Sigmoid colon (tissue), 6 donors: ENCODE measurements at regions not wholly inside any gene's neighbourhood (a gene's known extent, or its start where the extent isn't known, plus 50 kb on each side); places are given as distances from the start of the nearest gene placed in this dataset.

Experiments
- DNase-seq: peaks from one replicate; pipeline ENCODE4 v3.0.0-alpha.2; 2019
- H3K27ac ChIP-seq, 4 donors: fragments of 200-600 bp; sonication (generic); one replicate each; pipeline ENCODE4 v1.5.1; 2016 to 2019; ENCODE audit warnings: mild to moderate bottlenecking in 1 of 4
- H3K27me3 ChIP-seq, 3 donors: fragments of 200-600 bp; sonication (generic); one replicate each; pipeline ENCODE4 v1.5.1; 2019; ENCODE audit warnings: mild to moderate bottlenecking in 1 of 3
- H3K36me3 ChIP-seq, 4 donors: fragments of 200-600 bp; sonication (generic); one replicate each; pipeline ENCODE4 v1.5.1; 2016 to 2019
- H3K4me1 ChIP-seq, 4 donors: fragments of 200-600 bp; sonication (generic); one replicate each; pipeline ENCODE4 v1.5.1; 2017 to 2019
- H3K4me3 ChIP-seq, 4 donors: fragments of 200-600 bp; sonication (generic); one replicate each; pipeline ENCODE4 v1.5.1; 2017 to 2019; ENCODE audit warnings: mild to moderate bottlenecking in 2 of 4, moderate library complexity in 1 of 4
- H3K9me3 ChIP-seq, 4 donors: fragments of 200-600 bp in 3 of 4; sonication (generic) in 3 of 4; one replicate each; pipeline versions ENCODE4 v1.5.1 to v1.6.1; 2013 to 2019
- EP300 ChIP-seq, 4 donors: sonication (generic); formaldehyde crosslinking; IDR thresholded peaks; one replicate each; pipeline ENCODE4 v1.6.1; 2017; ENCODE audit warnings: antibody characterized with exemption in 4 of 4
- POLR2A ChIP-seq, 2 donors: fragments of 450-650 bp; IDR thresholded peaks; one replicate each; pipeline ENCODE4 v1.6.1; 2016; ENCODE audit warnings: antibody characterized with exemption in 2 of 2, mild to moderate bottlenecking in 2 of 2, moderate library complexity in 2 of 2
- POLR2AphosphoS5 ChIP-seq, 4 donors: sonication (generic); formaldehyde crosslinking; IDR thresholded peaks; one replicate each; pipeline ENCODE4 v1.6.1; 2017; ENCODE audit warnings: antibody characterized with exemption in 4 of 4
- WGBS, 2 donors: extraction: QIAGEN DNeasy Blood & Tissue Kit; methylation state at CpG; one replicate each; pipeline ENCODE4 v1.1.7; 2013; 5-methylcytosine and 5-hydroxymethylcytosine counted together
- intact Hi-C: fragments of 100-400 bp; cut with DNase I; formaldehyde crosslinking; loops from one replicate; pipeline ENCODE4 v1.15.1; 2023
- TF ChIP-seq, protein P1 (sequence below), 4 experiments: fragments of 450-650 bp in 3 of 4; fragments of 200-600 bp in 1 of 4; IDR thresholded peaks; one replicate each; pipeline ENCODE4 v1.5.1; 2016 to 2019; ENCODE audit warnings: antibody characterized with exemption in 4 of 4, mild to moderate bottlenecking in 3 of 4, moderate library complexity in 2 of 4
- donor health status: healthy with polysubstance abuse.
- donor health status: healthy.

DNA sequence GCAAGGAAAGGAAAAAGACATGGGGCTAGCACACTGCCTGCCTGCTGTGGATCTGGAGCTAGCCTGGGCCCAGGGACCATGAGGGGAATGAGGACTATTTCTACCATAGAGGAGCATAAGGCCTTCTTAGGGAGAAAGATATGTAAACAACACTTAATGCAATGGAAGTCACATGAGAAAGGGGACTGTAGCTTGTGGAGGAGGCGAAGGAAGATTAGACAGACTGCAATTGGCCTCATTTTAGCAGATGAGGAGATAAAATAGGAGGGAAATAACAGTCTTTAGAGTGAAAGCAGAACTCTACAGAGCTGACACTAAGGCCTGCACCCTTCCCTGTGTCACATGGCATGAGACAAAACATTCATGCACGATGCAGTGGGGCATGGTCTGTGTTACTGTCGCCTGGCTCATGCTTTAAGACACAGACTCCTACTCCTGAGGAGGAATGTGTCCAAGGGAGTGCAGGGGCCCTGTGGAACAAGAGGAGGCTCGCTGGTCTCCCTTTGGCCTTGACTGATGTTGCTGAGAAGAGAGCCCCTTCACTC is 829.3 kb upstream of the IGFBP3 start:
- Histone ChIP-seq H3K4me3 (no peak overlapping the region), H3K4me1 (peaks cover 0 to 40% (median 35%) of the 10 kb centered on the region in 4 donors), H3K36me3 (no peaks in the 10 kb centered on the region), H3K9me3 (no peaks in the 10 kb centered on the region), H3K27ac (peak overlapping the region in 1 of 4 donors; percentile 83), H3K27me3 (no peaks in the 10 kb centered on the region)
- TF ChIP-seq, protein P1, sequence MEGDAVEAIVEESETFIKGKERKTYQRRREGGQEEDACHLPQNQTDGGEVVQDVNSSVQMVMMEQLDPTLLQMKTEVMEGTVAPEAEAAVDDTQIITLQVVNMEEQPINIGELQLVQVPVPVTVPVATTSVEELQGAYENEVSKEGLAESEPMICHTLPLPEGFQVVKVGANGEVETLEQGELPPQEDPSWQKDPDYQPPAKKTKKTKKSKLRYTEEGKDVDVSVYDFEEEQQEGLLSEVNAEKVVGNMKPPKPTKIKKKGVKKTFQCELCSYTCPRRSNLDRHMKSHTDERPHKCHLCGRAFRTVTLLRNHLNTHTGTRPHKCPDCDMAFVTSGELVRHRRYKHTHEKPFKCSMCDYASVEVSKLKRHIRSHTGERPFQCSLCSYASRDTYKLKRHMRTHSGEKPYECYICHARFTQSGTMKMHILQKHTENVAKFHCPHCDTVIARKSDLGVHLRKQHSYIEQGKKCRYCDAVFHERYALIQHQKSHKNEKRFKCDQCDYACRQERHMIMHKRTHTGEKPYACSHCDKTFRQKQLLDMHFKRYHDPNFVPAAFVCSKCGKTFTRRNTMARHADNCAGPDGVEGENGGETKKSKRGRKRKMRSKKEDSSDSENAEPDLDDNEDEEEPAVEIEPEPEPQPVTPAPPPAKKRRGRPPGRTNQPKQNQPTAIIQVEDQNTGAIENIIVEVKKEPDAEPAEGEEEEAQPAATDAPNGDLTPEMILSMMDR (IDR thresholded peaks at IDR 0.05), result no peak
- TF ChIP-seq EP300 (IDR thresholded peaks at IDR 0.05) (no peak), POLR2AphosphoS5 (IDR thresholded peaks at IDR 0.05) (no peak), POLR2A (IDR thresholded peaks at IDR 0.05) (no peak)
- WGBS, 2 donors, result 81 to 88% methylated on average over 4 of the region's 4 CpGs
- DNase-seq, result no peak
- intact Hi-C loops, result no loop called here

DNA sequence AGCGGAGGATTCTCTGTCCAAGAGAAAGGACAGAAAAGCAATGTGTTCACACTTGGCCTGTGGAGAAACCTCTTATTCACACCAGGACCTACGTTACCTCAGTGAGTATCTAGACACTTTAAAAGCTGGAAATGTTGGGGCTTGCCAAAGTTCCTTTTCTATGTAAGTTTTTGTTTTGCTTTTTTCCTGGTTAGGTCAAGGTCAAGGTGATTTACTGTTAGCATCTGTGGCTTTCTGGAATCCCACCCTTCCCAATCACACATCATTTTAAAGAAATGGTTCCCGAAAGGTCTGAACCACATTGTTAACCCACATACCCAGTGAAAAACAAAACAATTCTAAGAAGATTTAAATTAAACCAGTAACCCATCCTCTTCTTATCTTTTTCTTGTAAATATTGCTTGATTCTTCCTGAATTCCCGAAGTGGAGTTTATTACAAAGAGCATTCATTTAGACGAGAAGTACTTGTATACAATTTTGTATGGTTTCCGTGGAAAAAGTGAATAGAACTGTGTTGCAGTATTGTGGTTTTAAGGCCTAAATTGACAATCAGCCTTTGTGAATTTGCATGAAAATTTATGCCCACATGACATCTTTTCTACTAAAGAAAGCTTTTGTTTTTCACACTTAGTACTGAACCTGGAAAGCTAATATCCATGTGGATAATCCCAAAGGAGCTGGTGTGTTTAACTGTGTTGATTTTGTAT is 827.0 kb upstream of the IGFBP3 start:
- Histone ChIP-seq H3K4me3 (no peak overlapping the region), H3K36me3 (no peaks in the 10 kb centered on the region), H3K4me1 (peaks cover 0 to 24% (median 20%) of the 10 kb centered on the region in 4 donors), H3K27ac (no peak overlapping the region), H3K27me3 (no peaks in the 10 kb centered on the region), H3K9me3 (no peaks in the 10 kb centered on the region)
- TF ChIP-seq POLR2A (IDR thresholded peaks at IDR 0.05), result no peak
- TF ChIP-seq, protein P1 (IDR thresholded peaks at IDR 0.05), result no peak
- TF ChIP-seq POLR2AphosphoS5 (IDR thresholded peaks at IDR 0.05), result no peak
- TF ChIP-seq EP300 (IDR thresholded peaks at IDR 0.05), result no peak
- WGBS, 2 donors, result 89% methylated on average over 6 of the region's 6 CpGs
- intact Hi-C loops, result no loop called here
- no peak for DNase-seq

DNA sequence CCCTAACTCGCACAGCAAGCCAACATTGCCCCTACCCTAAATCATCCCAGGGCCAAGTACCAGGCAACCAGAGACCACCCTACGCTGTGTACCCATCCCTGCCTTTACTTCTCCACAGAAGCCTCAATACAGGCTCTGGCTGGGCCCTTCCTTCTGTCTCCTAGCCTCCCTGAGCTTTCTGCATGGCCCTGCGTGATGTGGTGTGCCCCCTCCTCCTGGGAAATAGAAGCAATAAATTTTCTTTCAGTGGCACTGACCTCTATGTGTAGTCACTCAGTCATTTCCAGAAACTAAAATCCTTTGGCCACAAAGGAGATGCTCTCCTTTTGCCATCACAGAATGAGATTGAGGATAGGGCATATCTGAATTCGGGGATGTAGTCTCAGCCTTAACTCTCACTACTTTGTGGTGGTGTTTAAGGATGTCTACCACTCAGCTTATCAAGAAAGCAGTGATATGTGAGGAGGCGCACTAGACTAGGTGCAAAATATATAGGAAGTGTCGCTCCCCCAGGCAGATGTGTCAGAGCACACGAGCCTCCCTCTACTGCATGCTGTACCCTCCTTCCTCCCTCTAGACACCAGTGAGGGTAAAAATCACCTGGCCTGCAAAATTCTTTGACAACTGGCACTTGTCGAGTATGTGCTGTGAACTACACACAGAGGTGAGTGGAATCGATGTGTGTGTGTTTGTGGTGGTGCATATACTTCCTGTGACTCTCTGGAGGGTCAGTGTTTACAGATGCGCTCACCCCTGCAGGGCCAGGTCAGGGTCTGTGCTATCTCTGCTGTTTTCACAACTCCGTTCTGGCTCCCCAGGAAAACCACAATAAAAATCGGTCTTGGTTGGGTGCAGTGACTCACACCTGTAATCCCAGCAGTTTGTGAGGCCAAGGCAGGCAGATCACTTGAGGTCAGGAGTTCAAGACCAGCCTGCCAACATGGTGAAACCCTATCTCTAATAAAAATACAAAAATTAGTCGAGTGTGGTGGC is 825.9 kb upstream of the IGFBP3 start:
- Histone ChIP-seq H3K4me1 (peaks cover 0 to 16% (median 10%) of the 10 kb centered on the region in 4 donors), H3K9me3 (no peaks in the 10 kb centered on the region), H3K4me3 (no peak overlapping the region), H3K27ac (no peak overlapping the region), H3K36me3 (no peaks in the 10 kb centered on the region), H3K27me3 (no peaks in the 10 kb centered on the region)
- TF ChIP-seq EP300 (IDR thresholded peaks at IDR 0.05) (no peak), POLR2AphosphoS5 (IDR thresholded peaks at IDR 0.05) (no peak), POLR2A (IDR thresholded peaks at IDR 0.05) (no peak)
- WGBS, 2 donors, result 72 to 81% methylated on average over 13 of the region's 13 CpGs
- intact Hi-C loops, result no loop called here
- DNase-seq, result no peak

DNA sequence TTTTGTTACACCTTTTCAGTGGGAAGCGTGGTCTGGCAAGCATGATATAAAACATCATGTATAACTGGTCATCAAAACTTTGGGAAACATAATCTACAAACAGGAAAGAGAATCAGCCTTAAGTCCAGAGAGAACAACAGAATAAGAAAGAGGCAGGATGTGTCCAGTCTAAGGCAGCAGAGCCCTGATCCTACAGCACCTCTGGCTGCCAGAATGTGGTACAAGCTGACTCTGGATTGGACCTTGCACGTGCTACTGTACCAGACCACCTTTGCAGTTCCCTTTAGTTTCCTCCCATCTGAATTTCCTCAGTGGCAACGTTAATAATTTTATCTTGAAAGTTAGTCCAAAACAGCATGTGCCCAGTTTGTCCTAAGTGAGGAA is 824.6 kb upstream of the IGFBP3 start:
- Histone ChIP-seq H3K4me3 (no peak overlapping the region), H3K27ac (no peak overlapping the region), H3K36me3 (no peaks in the 10 kb centered on the region), H3K9me3 (no peaks in the 10 kb centered on the region), H3K4me1 (peaks cover 0 to 12% (median 3%) of the 10 kb centered on the region in 4 donors), H3K27me3 (no peaks in the 10 kb centered on the region)
- TF ChIP-seq, protein P1 (IDR thresholded peaks at IDR 0.05), result no peak
- TF ChIP-seq POLR2AphosphoS5 (IDR thresholded peaks at IDR 0.05) (no peak), EP300 (IDR thresholded peaks at IDR 0.05) (no peak), POLR2A (IDR thresholded peaks at IDR 0.05) (no peak)
- no peak for DNase-seq
- 71 to 74% methylated on average over 3 of the region's 3 CpGs for WGBS, 2 donors
- intact Hi-C loops, result no loop called here
